Karpas-422 (cell line): ENCODE measurements at regions not wholly inside any gene's neighbourhood (a gene's known extent, or its start where the extent isn't known, plus 50 kb on each side); places are given as distances from the start of the nearest gene placed in this dataset.
"Not testable (repeated sequence)": the region's sequence is repeated elsewhere in the genome, so short reads cannot be mapped to it uniquely, and the experiment has no call there.

Source experiments
- DNase-seq: peaks from one replicate; pipeline ENCODE4 v3.0.0-alpha.2; 2015
- H2AFZ ChIP-seq: fragments of 200-600 bp; sonication (generic); 2 replicates; pipeline ENCODE4 v1.6.1; 2014; ENCODE audit warnings: antibody characterized with exemption, low read length, mixed read lengths
- H3K27ac ChIP-seq: fragments of 200-600 bp; sonication (generic); 2 replicates; pipeline ENCODE4 v1.5.1; 2014; ENCODE audit warnings: mild to moderate bottlenecking, low read length, moderate library complexity
- H3K27me3 ChIP-seq: fragments of 200-600 bp; sonication (generic); 2 replicates; pipeline ENCODE4 v1.6.1; 2014; ENCODE audit warnings: low read length, mixed read lengths
- H3K36me3 ChIP-seq: fragments of 200-600 bp; sonication (generic); 2 replicates; pipeline ENCODE4 v1.6.1; 2014; ENCODE audit warnings: low read length, mixed read lengths; ENCODE audit not compliant: insufficient read depth
- H3K4me1 ChIP-seq: fragments of 200-600 bp; sonication (generic); 2 replicates; pipeline ENCODE4 v1.6.1; 2014; ENCODE audit warnings: mild to moderate bottlenecking, low read length, mixed read lengths
- H3K4me2 ChIP-seq: fragments of 200-600 bp; sonication (generic); 2 replicates; pipeline ENCODE4 v1.6.1; 2014; ENCODE audit warnings: low read length, low read depth, mild to moderate bottlenecking; ENCODE audit not compliant: poor library complexity, severe bottlenecking
- H3K4me3 ChIP-seq: fragments of 200-600 bp; sonication (generic); 2 replicates; pipeline ENCODE4 v1.5.1; 2014; ENCODE audit warnings: mild to moderate bottlenecking, antibody characterized with exemption, low read length, mixed read lengths
- H3K79me2 ChIP-seq: fragments of 200-600 bp; sonication (generic); 2 replicates; pipeline ENCODE4 v1.6.1; 2014; ENCODE audit warnings: mild to moderate bottlenecking, low read length, mixed read lengths
- H3K9ac ChIP-seq: fragments of 200-600 bp; sonication (generic); 2 replicates; pipeline ENCODE4 v1.6.0; 2014; ENCODE audit warnings: low read length
- H3K9me2 ChIP-seq: fragments of 200-600 bp; sonication (generic), shearing (Covaris generic); replicated peaks from 2 replicates; pipeline ENCODE4 v1.6.0; 2014; ENCODE audit warnings: mild to moderate bottlenecking, low read length, moderate library complexity; ENCODE audit not compliant: insufficient read depth
- H3K9me3 ChIP-seq: fragments of 300-700, 200-600 bp; sonication (generic); 2 replicates; pipeline ENCODE4 v1.6.1; 2014; ENCODE audit warnings: low read length, mixed read lengths
- H4K20me1 ChIP-seq: fragments of 200-600 bp; sonication (generic); 2 replicates; pipeline ENCODE4 v1.6.1; 2014; ENCODE audit warnings: mild to moderate bottlenecking, antibody characterized with exemption, low read length, low read depth; ENCODE audit not compliant: insufficient read depth

DNA sequence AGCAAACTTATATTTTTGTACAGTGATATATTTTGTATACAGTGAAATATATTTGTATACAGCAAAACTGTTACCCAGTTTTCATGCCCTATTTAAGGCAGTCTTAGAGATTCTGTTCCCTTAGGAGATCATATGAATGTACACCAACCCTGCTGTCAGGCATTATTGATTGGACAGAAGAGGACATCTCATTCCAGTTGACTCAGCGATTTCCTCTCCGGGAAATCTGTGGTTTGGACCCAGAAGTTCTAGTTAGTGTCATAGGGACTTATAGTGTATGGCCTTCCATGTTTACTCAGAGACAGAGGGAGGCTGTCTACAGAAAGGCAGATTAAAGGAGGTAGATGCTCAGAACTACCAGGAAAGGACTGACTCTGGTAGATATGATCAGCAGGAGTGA lies 318.8 kb upstream of the KCNMB2 start:
- Histone ChIP-seq H3K9me3 (peaks cover 9% of the 10 kb centered on the region; the same call in 1 of the 2 replicates), H3K4me2 (no peak overlapping the region), H3K27me3 (no peaks in the 10 kb centered on the region), H3K36me3 (no peaks in the 10 kb centered on the region), H3K9me2 (no peaks in the 10 kb centered on the region), H2AFZ (no peak overlapping the region), H3K9ac (no peak overlapping the region), H3K79me2 (no peaks in the 10 kb centered on the region), H4K20me1 (no peaks in the 10 kb centered on the region), H3K4me1 (no peaks in the 10 kb centered on the region), H3K4me3 (no peak overlapping the region), H3K27ac (no peak overlapping the region)
- DNase-seq: no peak

DNA sequence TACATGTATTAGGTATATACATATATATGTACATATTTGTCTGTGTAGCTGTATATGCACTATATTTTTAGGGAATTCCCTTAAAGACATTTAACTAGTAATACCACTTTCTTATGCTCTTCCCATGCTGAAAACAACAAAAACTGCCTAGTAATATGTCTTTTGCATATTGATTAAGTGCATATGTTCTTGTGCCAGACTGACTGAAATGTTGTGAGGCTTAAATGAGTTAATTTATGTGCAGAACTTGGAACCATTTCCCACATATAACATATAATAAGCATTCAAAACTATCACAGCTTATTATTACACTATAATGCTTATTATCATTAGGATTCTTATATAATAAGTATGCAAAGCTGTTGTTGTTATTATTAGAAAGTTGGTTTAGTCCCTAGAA lies 318.0 kb upstream of the KCNMB2 start:
- H3K79me2 ChIP-seq: no peaks in the 10 kb centered on the region
- H3K27ac ChIP-seq: no peak overlapping the region
- H3K4me1 ChIP-seq: no peaks in the 10 kb centered on the region

DNA sequence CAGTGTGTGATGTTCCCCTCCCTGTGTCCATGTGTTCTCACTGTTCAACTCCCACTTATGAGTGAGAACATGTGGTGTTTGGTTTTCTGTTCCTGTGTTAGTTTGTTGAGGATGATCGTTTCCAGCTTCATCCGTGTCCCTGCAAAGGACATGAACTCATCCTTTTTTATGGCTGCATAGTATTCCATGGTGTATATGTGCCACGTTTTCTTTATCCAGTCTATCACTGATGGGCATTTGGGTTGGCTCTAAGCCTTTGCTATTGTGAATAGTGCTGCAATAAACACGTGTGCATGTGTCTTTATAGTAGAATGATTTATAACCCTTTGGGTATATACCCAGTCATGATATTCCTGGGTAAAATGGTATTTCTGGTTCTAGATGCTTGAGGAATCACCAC lies 316.6 kb upstream of the KCNMB2 start:
- peaks cover 13% of the 10 kb centered on the region for H3K9me3 ChIP-seq
- DNase-seq, H2AFZ ChIP-seq, H3K4me2 ChIP-seq, H3K79me2 ChIP-seq, H3K4me3 ChIP-seq, H3K36me3 ChIP-seq, H4K20me1 ChIP-seq, H3K27ac ChIP-seq, H3K9me2 ChIP-seq, H3K9ac ChIP-seq, H3K4me1 ChIP-seq, H3K27me3 ChIP-seq: not testable (repeated sequence)

More for the DNA sequence above, 318.0 kb upstream of the KCNMB2 start:
- H3K36me3 ChIP-seq: no peaks in the 10 kb centered on the region
- no peaks in the 10 kb centered on the region for H3K9me2 ChIP-seq
- H2AFZ ChIP-seq: no peak overlapping the region
- no peak for DNase-seq
- H3K4me2 ChIP-seq: no peak overlapping the region
- peaks cover 9% of the 10 kb centered on the region; the same call in 1 of the 2 replicates for H3K9me3 ChIP-seq
- no peak overlapping the region for H3K9ac ChIP-seq
- no peaks in the 10 kb centered on the region for H3K27me3 ChIP-seq
- no peaks in the 10 kb centered on the region for H4K20me1 ChIP-seq
- no peak overlapping the region for H3K4me3 ChIP-seq

DNA sequence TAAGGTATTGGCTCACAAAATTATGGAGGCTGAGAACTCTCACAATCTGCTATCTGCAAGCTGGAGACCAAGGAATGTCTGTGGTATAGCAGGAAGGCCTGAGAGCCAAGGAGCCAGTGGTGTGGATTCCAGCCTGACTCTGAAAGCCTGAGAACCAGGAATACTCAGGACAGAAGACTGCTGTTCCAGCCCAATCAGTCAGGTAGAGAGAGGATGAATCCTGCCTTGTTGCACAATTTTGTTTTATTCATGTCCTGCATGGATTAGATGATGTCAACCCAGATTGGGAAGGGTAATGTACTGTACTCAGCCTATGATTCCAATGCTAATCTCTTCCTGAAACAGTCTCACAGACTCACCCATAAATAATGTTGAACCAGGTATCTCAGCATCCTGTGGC lies 312.4 kb upstream of the KCNMB2 start:
- peaks cover 13% of the 10 kb centered on the region for H3K9me3 ChIP-seq
- no peak overlapping the region for H3K27ac ChIP-seq
- no peaks in the 10 kb centered on the region for H3K27me3 ChIP-seq
- H3K4me2 ChIP-seq: no peak overlapping the region
- H3K36me3 ChIP-seq: no peaks in the 10 kb centered on the region
- no peak overlapping the region for H3K4me3 ChIP-seq
- no peaks in the 10 kb centered on the region for H4K20me1 ChIP-seq
- H3K79me2 ChIP-seq: no peaks in the 10 kb centered on the region
- H3K9ac ChIP-seq: no peak overlapping the region
- no peaks in the 10 kb centered on the region for H3K4me1 ChIP-seq
- no peaks in the 10 kb centered on the region for H3K9me2 ChIP-seq
- DNase-seq: no peak
- no peak overlapping the region for H2AFZ ChIP-seq

DNA sequence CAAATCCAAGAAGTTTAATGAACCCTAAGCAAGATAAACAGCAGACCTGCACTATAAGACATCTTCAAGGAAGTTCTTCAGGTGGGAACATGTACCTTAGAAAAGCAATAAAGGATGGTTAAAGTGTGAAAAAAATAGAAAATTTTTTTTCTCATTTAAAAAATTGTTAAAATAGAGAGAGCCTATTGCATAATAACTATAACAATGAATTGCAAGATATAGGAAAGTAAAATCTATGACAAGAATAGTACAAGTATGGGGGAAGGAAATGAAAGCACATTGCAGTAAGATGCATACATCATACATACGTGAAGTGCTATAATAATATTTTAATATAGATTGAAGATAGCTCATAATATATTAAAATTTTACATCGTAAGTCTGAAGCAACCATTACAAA lies 310.1 kb upstream of the KCNMB2 start:
- H3K4me1 ChIP-seq: no peaks in the 10 kb centered on the region
- H3K36me3 ChIP-seq: no peaks in the 10 kb centered on the region
- H3K9me2 ChIP-seq: no peaks in the 10 kb centered on the region
- H3K27ac ChIP-seq: no peak overlapping the region
- no peaks in the 10 kb centered on the region for H4K20me1 ChIP-seq
- H3K9ac ChIP-seq: no peak overlapping the region
- DNase-seq: no peak
- no peaks in the 10 kb centered on the region for H3K79me2 ChIP-seq
- H3K27me3 ChIP-seq: no peaks in the 10 kb centered on the region
- H3K4me3 ChIP-seq: no peak overlapping the region
- H3K9me3 ChIP-seq: peaks cover 20% of the 10 kb centered on the region
- H3K4me2 ChIP-seq: no peak overlapping the region
- no peak overlapping the region for H2AFZ ChIP-seq

DNA sequence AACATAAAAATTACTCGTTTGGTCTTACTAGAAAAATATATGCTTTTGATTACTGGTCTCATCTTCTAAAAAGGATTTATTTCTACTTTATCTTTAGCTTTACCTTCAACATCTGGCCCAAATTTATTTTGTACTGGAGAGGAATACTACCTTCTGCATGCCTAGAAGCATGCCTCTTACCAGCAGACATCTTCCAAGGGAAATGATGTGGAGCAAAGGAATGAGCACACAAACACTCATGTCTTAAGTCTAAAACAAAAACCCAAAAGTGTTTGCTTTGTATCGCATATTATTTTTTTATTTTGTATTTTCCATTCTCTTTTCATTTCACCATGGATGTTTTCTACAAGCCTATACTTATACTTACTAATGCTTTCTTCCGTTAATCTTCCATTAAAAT lies 304.6 kb upstream of the KCNMB2 start:
- Histone ChIP-seq H4K20me1 (no peaks in the 10 kb centered on the region), H3K9ac (no peak overlapping the region), H3K4me1 (no peaks in the 10 kb centered on the region), H3K27me3 (no peaks in the 10 kb centered on the region), H2AFZ (no peak overlapping the region), H3K36me3 (no peaks in the 10 kb centered on the region), H3K79me2 (no peaks in the 10 kb centered on the region), H3K27ac (no peak overlapping the region), H3K9me2 (no peaks in the 10 kb centered on the region), H3K9me3 (peaks cover 14% of the 10 kb centered on the region), H3K4me2 (no peak overlapping the region), H3K4me3 (no peak overlapping the region)
- no peak for DNase-seq

DNA sequence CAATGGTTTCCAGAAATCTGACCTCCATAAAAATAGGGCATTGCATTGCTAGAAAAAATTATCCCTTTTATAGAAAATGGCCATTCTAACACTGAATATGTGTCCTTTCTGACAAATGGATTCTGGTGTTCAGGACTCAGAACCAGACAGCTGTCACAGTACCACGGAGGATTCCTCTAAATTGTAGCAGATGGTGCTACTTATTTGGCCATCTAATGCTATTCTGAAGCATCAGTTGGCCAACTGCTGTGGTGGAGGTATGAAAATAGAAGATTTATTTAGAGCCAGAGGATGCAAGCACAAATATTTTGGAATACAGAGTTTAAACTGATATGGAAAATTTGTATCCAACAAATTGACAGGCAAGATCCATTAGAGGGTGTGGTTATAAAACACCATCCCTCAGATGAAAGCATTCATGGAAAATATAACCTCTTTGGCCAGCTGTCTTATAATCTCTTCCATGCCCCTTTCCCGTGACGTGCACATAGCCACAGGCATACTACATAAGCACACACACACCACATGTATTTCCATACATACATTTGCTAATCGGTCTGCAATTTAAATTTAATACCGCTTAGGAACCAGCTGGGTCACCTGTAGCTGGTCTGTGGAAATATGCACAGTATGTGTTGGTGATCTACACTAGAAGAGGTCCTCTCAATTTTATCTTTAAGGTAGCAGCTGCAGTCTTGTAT lies 302.7 kb upstream of the KCNMB2 start:
- H2AFZ ChIP-seq: no peak overlapping the region
- H3K27ac ChIP-seq: no peak overlapping the region

DNA sequence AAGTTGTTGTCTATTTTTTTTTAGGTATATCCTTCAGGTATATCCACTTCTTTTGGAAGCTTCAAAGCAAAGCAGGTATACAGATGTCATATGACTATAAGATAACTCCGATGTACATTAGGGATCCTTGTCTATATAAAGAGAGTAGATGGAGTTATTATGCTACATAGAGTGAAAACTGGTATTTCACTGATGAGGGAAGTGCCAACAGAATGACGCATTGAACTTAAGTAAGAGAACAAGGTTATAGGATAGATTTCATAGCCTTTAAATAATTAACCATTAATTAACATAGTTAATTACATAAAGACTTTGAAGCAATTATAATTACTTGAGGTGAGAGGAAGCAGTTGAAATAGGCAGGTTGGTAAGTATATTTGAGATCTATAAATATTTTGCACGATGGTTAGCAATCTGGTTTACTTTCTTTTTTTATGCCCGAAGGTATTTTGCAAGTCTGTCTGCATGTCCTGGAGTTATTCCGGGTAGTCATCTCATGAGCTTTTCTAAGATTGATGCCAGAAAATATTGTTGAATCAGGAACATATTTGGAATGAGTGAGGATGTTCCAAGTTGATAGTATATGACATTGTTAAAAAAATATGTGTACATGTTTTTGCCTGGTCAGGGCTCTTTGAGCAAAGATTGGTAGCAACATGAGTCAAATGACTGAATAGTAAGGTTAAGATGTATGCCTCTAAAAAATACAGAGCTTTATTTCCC lies 299.5 kb upstream of the KCNMB2 start:
- Histone ChIP-seq H3K9ac (no peak overlapping the region), H3K4me3 (no peak overlapping the region), H4K20me1 (no peaks in the 10 kb centered on the region), H3K27me3 (no peaks in the 10 kb centered on the region), H3K9me3 (peaks cover 7% of the 10 kb centered on the region; the same call in 1 of the 2 replicates), H3K4me1 (no peaks in the 10 kb centered on the region), H3K79me2 (no peaks in the 10 kb centered on the region), H3K36me3 (no peaks in the 10 kb centered on the region), H3K27ac (no peak overlapping the region), H2AFZ (no peak overlapping the region), H3K4me2 (no peak overlapping the region), H3K9me2 (no peaks in the 10 kb centered on the region)
- no peak for DNase-seq

More for the DNA sequence above, 302.7 kb upstream of the KCNMB2 start:
- no peaks in the 10 kb centered on the region for H3K36me3 ChIP-seq
- no peak for DNase-seq
- H3K27me3 ChIP-seq: no peaks in the 10 kb centered on the region
- H3K4me3 ChIP-seq: no peak overlapping the region
- peaks cover 14% of the 10 kb centered on the region for H3K9me3 ChIP-seq
- H3K9me2 ChIP-seq: no peaks in the 10 kb centered on the region
- no peak overlapping the region for H3K4me2 ChIP-seq
- H4K20me1 ChIP-seq: no peaks in the 10 kb centered on the region
- H3K79me2 ChIP-seq: no peaks in the 10 kb centered on the region
- H3K9ac ChIP-seq: no peak overlapping the region
- H3K4me1 ChIP-seq: no peaks in the 10 kb centered on the region
